ENCODE measurements at regions not wholly inside any gene's neighbourhood (a gene's known extent, or its start where the extent isn't known, plus 50 kb on each side); places are given as distances from the start of the nearest gene placed in this dataset.

GRCh38 chr21:41631564-41632461, 123.9 kb upstream of the TMPRSS2 start:
- no peak for TF ChIP-seq CTCF (IDR thresholded peaks at IDR 0.05)
- no peak for TF ChIP-seq ZFX (IDR thresholded peaks at IDR 0.05; ENCODE audit: borderline replicate concordance)
- no peak overlapping the region for H3K27ac ChIP-seq

- H3K27ac ChIP-seq, result no peak overlapping the region
These were observed 123.0 kb upstream of the TMPRSS2 start for GRCh38 chr21:41630917-41631316.

GRCh38 chr21:41630249-41630648, 122.3 kb upstream of the TMPRSS2 start:
- TF ChIP-seq CTCF (IDR thresholded peaks at IDR 0.05) (no peak), ZFX (IDR thresholded peaks at IDR 0.05; ENCODE audit: borderline replicate concordance) (no peak)
- no peak overlapping the region for H3K27ac ChIP-seq

More at GRCh38 chr21:41630917-41631316, 123.0 kb upstream of the TMPRSS2 start:
- TF ChIP-seq ZFX (IDR thresholded peaks at IDR 0.05; ENCODE audit: borderline replicate concordance), result no peak
- TF ChIP-seq CTCF (IDR thresholded peaks at IDR 0.05), result no peak

GRCh38 chr21:41628256-41628655, 120.3 kb upstream of the TMPRSS2 start:
- no peak for TF ChIP-seq ZFX (IDR thresholded peaks at IDR 0.05; ENCODE audit: borderline replicate concordance)
- no peak for TF ChIP-seq CTCF (IDR thresholded peaks at IDR 0.05)
- H3K27ac ChIP-seq, result no peak overlapping the region

- TF ChIP-seq CTCF (IDR thresholded peaks at IDR 0.05), result no peak
- TF ChIP-seq ZFX (IDR thresholded peaks at IDR 0.05; ENCODE audit: borderline replicate concordance), result no peak
- no peak overlapping the region for H3K27ac ChIP-seq
These were observed 119.5 kb upstream of the TMPRSS2 start for GRCh38 chr21:41627428-41627827.

GRCh38 chr21:41626021-41626420, 118.1 kb upstream of the TMPRSS2 start:
- TF ChIP-seq ZFX (IDR thresholded peaks at IDR 0.05; ENCODE audit: borderline replicate concordance) (no peak), CTCF (IDR thresholded peaks at IDR 0.05) (no peak)
- no peak overlapping the region for H3K27ac ChIP-seq

- H3K27ac ChIP-seq, result no peak overlapping the region
- no peak for TF ChIP-seq ZFX (IDR thresholded peaks at IDR 0.05; ENCODE audit: borderline replicate concordance)
- no peak for TF ChIP-seq CTCF (IDR thresholded peaks at IDR 0.05)
These were observed 117.5 kb upstream of the TMPRSS2 start for GRCh38 chr21:41625428-41625827.
